ENCODE measurements at regions not wholly inside any gene's neighbourhood (a gene's known extent, or its start where the extent isn't known, plus 50 kb on each side); places are given as distances from the start of the nearest gene placed in this dataset.

GRCh38 chr11:97751952-97752351 is 1268.8 kb upstream of the CNTN5 start:
- H3K27ac ChIP-seq: no peak overlapping the region
- ChIA-PET CTCF (no interaction called here), POLR2A (ENCODE audit: low non-redundant PET) (no interaction called here)
- TF ChIP-seq CTCF (conservative IDR thresholded peaks at IDR 0.05; ENCODE audit: low read depth): no peak
- no peak for DNase-seq (ENCODE audit: low spot score)

GRCh38 chr11:97754976-97755375 is 1265.8 kb upstream of the CNTN5 start:
- H3K27ac ChIP-seq: no peak overlapping the region
- no peak for DNase-seq (ENCODE audit: low spot score)
- CTCF ChIA-PET: no interaction called here
- POLR2A ChIA-PET (ENCODE audit: low non-redundant PET): no interaction called here
- TF ChIP-seq CTCF (conservative IDR thresholded peaks at IDR 0.05; ENCODE audit: low read depth): no peak

- POLR2A ChIA-PET (ENCODE audit: low non-redundant PET): no interaction called here
- no peak overlapping the region for H3K27ac ChIP-seq
- CTCF ChIA-PET: no interaction called here
- no peak for DNase-seq (ENCODE audit: low spot score)
- no peak for TF ChIP-seq CTCF (conservative IDR thresholded peaks at IDR 0.05; ENCODE audit: low read depth)
Measured at GRCh38 chr11:97756571-97757335, 1264.0 kb upstream of the CNTN5 start.

- H3K27ac ChIP-seq: no peak overlapping the region
- DNase-seq (ENCODE audit: low spot score): no peak
- CTCF ChIA-PET: no interaction called here
- no peak for TF ChIP-seq CTCF (conservative IDR thresholded peaks at IDR 0.05; ENCODE audit: low read depth)
- POLR2A ChIA-PET (ENCODE audit: low non-redundant PET): no interaction called here
Measured at GRCh38 chr11:97761175-97761574, 1259.6 kb upstream of the CNTN5 start.

GRCh38 chr11:97764193-97764592 is 1256.6 kb upstream of the CNTN5 start:
- POLR2A ChIA-PET (ENCODE audit: low non-redundant PET): no interaction called here
- CTCF ChIA-PET: interaction anchor here (0.7 kb wide), 1 partner anchor 152 kb away, joined by 8 read pairs; no protein-coding TSS in a partner anchor
- no peak for DNase-seq (ENCODE audit: low spot score)
- H3K27ac ChIP-seq: no peak overlapping the region
- no peak for TF ChIP-seq CTCF (conservative IDR thresholded peaks at IDR 0.05; ENCODE audit: low read depth)

- CTCF ChIA-PET: no interaction called here
- POLR2A ChIA-PET (ENCODE audit: low non-redundant PET): no interaction called here
- no peak overlapping the region for H3K27ac ChIP-seq
- no peak for DNase-seq (ENCODE audit: low spot score)
- TF ChIP-seq CTCF (conservative IDR thresholded peaks at IDR 0.05; ENCODE audit: low read depth): no peak
Measured at GRCh38 chr11:97764605-97765004, 1256.1 kb upstream of the CNTN5 start.

Measured in RWPE1 (cell line).